Retinal pigment epithelial cell (primary cell): ENCODE measurements at regions not wholly inside any gene's neighbourhood (a gene's known extent, or its start where the extent isn't known, plus 50 kb on each side); places are given as distances from the start of the nearest gene placed in this dataset.

Experiments
- DNase-seq: peaks from one replicate; pipeline ENCODE4 v3.0.0-alpha.2; 2010; ENCODE audit warnings: low read depth
- H3K4me3 ChIP-seq: 2 replicates; pipeline ENCODE4 v1.5.1; 2011; ENCODE audit warnings: mild to moderate bottlenecking, low read length, control low read depth, moderate library complexity
- CTCF ChIP-seq: conservative IDR thresholded peaks from 2 replicates; pipeline ENCODE4 v1.5.1; 2011; ENCODE audit warnings: low read depth, low read length, control low read depth, inconsistent platforms

- DNase-seq = peak; percentile 17
- no peak for TF ChIP-seq CTCF
- no peak overlapping the region for H3K4me3 ChIP-seq
These were observed 1084.1 kb upstream of the PHF14 start for GRCh38 chr7:9889554-9889953.

- TF ChIP-seq CTCF = peak; percentile 10
- H3K4me3 ChIP-seq = no peak overlapping the region
- DNase-seq = no peak
These were observed 1083.6 kb upstream of the PHF14 start for GRCh38 chr7:9890092-9890491.

GRCh38 chr7:9891056-9891455 is 1082.6 kb upstream of the PHF14 start:
- no peak overlapping the region for H3K4me3 ChIP-seq
- no peak for DNase-seq
- no peak for TF ChIP-seq CTCF

GRCh38 chr7:9900339-9900738 is 1073.3 kb upstream of the PHF14 start:
- no peak overlapping the region for H3K4me3 ChIP-seq
- TF ChIP-seq CTCF = no peak
- no peak for DNase-seq

- TF ChIP-seq CTCF = no peak
- DNase-seq = no peak
- no peak overlapping the region for H3K4me3 ChIP-seq
These were observed 1052.3 kb upstream of the PHF14 start for GRCh38 chr7:9921326-9921725.

- TF ChIP-seq CTCF = no peak
- peak; percentile 78 for DNase-seq
These were observed 1035.6 kb upstream of the PHF14 start for GRCh38 chr7:9937944-9938631.

GRCh38 chr7:9939176-9939575 is 1034.5 kb upstream of the PHF14 start:
- no peak overlapping the region for H3K4me3 ChIP-seq
- no peak for DNase-seq
- no peak for TF ChIP-seq CTCF

More at GRCh38 chr7:9937944-9938631, 1035.6 kb upstream of the PHF14 start:
- H3K4me3 ChIP-seq = no peak overlapping the region
